GM12872 (cell line): ENCODE measurements at regions not wholly inside any gene's neighbourhood (a gene's known extent, or its start where the extent isn't known, plus 50 kb on each side); places are given as distances from the start of the nearest gene placed in this dataset.

Source experiments
- CTCF ChIP-seq: IDR thresholded peaks from 3 replicates; pipeline ENCODE4 v1.5.1; 2011; ENCODE audit warnings: low read depth, mild to moderate bottlenecking, low read length, moderate library complexity; ENCODE audit not compliant: insufficient read depth

- TF ChIP-seq CTCF: no peak
Measured at GRCh38 chr3:23649448-23649847, 156.3 kb upstream of the UBE2E1 start.

GRCh38 chr3:23650371-23651140 is 155.2 kb upstream of the UBE2E1 start:
- no peak for TF ChIP-seq CTCF

- no peak for TF ChIP-seq CTCF
Measured at GRCh38 chr3:23653647-23654525, 151.9 kb upstream of the UBE2E1 start.

- no peak for TF ChIP-seq CTCF
Measured at GRCh38 chr3:23654571-23654970, 151.2 kb upstream of the UBE2E1 start.

- no peak for TF ChIP-seq CTCF
Measured at GRCh38 chr3:23655749-23656148, 150.0 kb upstream of the UBE2E1 start.

GRCh38 chr3:23656199-23656598 is 149.6 kb upstream of the UBE2E1 start:
- TF ChIP-seq CTCF: no peak

GRCh38 chr3:23656821-23657220 is 148.9 kb upstream of the UBE2E1 start:
- TF ChIP-seq CTCF: no peak
